NT2/D1 (cell line): ENCODE measurements at regions not wholly inside any gene's neighbourhood (a gene's known extent, or its start where the extent isn't known, plus 50 kb on each side); places are given as distances from the start of the nearest gene placed in this dataset.

ENCODE experiments used
- SUZ12 ChIP-seq: IDR thresholded peaks from 2 replicates; pipeline ENCODE4 v1.6.1; 2011; ENCODE audit not compliant: insufficient read length, insufficient read depth; ENCODE audit errors: extremely low read depth
- YY1 ChIP-seq: IDR thresholded peaks from 2 replicates; pipeline ENCODE4 v1.6.1; 2011; ENCODE audit not compliant: insufficient read length, insufficient read depth
- ZNF274 ChIP-seq: IDR thresholded peaks from 2 replicates; pipeline ENCODE4 v1.6.1; 2011; ENCODE audit warnings: mild to moderate bottlenecking, low read depth, low read length

- TF ChIP-seq YY1 (no peak), SUZ12 (no peak), ZNF274 (no peak)
Measured at GRCh38 chr2:42920446-42921146, 128.2 kb upstream of the HAAO start.
